ENCODE measurements at regions not wholly inside any gene's neighbourhood (a gene's known extent, or its start where the extent isn't known, plus 50 kb on each side); places are given as distances from the start of the nearest gene placed in this dataset.

DNA sequence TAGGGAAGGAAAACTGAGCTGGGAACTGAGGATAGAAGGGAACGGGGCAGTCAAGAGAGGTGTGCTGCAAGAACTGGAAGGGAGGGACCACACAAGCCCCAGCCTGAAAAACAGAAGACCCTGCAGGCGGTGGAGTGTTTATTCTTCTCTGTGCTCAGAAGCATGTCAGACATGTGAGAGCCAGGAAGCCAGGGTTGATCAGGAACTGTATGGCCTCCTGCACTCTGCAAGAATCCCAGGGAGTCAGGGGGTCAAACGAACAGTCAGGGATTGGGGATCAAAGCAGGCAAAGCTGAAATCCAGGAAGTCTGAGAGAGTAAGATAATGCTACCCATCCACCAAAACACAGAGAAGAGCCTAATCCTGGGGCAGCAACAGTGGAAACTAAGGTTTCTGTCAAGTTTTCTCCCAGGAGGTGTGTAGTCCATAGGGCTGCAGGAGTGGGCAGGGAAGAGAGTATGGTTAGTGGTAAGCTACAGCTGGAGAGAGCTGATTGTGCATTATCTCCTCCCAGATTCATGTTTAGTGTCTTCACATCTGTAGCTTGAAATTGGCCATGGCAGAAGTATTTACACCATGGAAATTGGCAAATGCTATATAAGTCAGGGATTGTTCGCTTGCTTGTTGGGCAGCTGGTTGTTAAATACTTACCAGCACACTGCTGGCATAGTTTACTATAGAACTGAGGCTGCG is 115.4 kb upstream of the SLC44A1 start:
- in situ Hi-C loops (cut with HindIII; ENCODE audit: low sequenced_read_pairs), result no loop called here
- DNase-seq (ENCODE audit: low read depth), result no peak
- TF ChIP-seq CTCF (IDR thresholded peaks at IDR 0.05; ENCODE audit: low read depth, low read length, missing control alignments), result no peak
- no peak overlapping the region for H3K4me3 ChIP-seq (ENCODE audit: low read depth, low read length)

DNA sequence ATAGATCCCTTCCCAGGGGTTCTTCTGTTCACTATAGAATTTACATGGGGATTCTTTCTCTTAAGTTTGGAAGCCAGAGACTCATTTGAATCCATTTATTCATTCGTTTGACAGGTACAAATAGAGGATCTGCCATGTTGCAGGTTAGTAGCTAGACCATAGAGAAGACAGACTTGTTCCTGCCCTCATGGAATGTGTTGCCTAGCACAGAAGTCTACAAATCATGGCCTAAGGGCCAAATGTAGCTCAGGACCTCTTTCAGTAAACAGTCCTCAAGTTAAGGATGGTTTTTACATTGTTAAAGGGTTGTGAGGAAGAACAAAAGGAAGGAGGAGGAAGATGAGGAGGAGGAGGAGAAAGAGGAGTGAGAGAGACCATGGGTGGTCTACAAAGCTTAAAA is 114.7 kb upstream of the SLC44A1 start:
- no peak overlapping the region for H3K4me3 ChIP-seq (ENCODE audit: low read depth, low read length)
- DNase-seq (ENCODE audit: low read depth), result no peak
- in situ Hi-C loops (cut with HindIII; ENCODE audit: low sequenced_read_pairs), result no loop called here
- TF ChIP-seq CTCF (IDR thresholded peaks at IDR 0.05; ENCODE audit: low read depth, low read length, missing control alignments), result no peak

GRCh38 chr9:105131981-105132380 is 112.5 kb upstream of the SLC44A1 start:
- TF ChIP-seq CTCF (IDR thresholded peaks at IDR 0.05; ENCODE audit: low read depth, low read length, missing control alignments), result no peak
- no peak overlapping the region for H3K4me3 ChIP-seq (ENCODE audit: low read depth, low read length)
- in situ Hi-C loops (cut with HindIII; ENCODE audit: low sequenced_read_pairs), result no loop called here
- DNase-seq (ENCODE audit: low read depth), result no peak

GRCh38 chr9:105132606-105133005 is 111.8 kb upstream of the SLC44A1 start:
- in situ Hi-C loops (cut with HindIII; ENCODE audit: low sequenced_read_pairs), result no loop called here
- DNase-seq (ENCODE audit: low read depth), result no peak
- H3K4me3 ChIP-seq (ENCODE audit: low read depth, low read length), result no peak overlapping the region
- TF ChIP-seq CTCF (IDR thresholded peaks at IDR 0.05; ENCODE audit: low read depth, low read length, missing control alignments), result no peak

DNA sequence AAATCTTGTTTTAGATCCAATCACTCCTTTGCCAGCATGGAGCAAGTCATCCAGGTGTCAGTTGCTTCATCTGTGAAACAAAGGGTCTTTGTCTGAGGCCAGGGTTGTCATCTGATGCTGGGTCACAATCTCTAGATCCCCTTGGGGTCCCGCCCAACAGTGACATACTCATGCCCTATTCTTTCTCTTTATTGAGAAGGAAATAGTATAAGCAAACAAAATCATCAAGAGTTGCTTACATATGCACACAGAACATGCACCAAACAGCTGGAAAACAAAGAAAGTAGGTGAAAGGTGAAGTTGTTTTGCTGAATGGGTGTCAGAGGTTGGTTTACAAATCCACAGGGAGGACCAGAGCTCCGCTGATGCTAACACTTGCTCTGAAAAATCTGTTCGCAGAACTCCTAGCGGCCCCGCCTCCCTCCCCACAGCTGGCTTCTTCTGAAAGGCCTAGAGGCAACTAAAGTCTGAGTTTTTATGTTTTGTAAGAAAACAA is 106.1 kb upstream of the SLC44A1 start:
- no peak for DNase-seq (ENCODE audit: low read depth)
- no peak for TF ChIP-seq CTCF (IDR thresholded peaks at IDR 0.05; ENCODE audit: low read depth, low read length, missing control alignments)
- no peak overlapping the region for H3K4me3 ChIP-seq (ENCODE audit: low read depth, low read length)
- in situ Hi-C loops (cut with HindIII; ENCODE audit: low sequenced_read_pairs), result no loop called here

DNA sequence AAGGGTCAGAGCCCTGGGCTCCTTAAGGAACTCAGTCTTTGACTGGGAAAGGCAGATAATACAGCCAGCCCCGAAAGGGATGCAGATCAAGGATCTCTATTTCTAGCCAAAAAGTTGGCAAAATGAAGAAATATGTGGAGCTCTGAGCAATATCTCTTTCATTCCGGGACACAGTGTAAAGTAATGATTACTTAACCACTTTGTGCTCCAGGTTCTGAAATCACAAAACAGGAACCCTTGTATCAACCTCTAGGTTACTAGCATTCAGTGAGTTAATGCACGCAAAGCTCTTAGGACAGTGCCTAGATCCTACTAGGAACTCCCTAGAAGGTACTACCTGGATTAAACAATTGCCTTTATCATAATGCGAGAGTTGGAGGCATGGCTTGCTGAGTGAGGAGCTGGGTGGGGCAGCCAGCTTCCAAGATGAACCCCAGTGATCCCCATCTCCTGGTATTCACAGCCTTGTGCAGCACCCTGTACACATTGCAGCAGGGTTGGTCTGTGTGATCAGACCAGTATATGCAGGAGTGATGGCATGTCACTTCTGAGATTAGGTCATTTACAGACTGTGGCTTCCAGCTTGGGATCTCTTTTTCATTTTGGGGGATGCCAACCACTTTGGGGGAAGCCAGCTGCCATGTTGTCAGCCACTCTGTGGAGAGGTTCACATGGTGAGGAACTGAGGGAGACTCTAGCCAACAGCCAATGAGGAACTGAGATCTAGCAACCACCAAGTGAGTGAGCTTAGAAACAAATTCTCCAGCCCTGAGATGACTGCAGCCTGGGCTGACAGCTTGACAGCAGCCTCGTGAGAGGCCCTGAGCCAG is 103.1 kb upstream of the SLC44A1 start:
- H3K4me3 ChIP-seq (ENCODE audit: low read depth, low read length), result no peak overlapping the region
- no peak for DNase-seq (ENCODE audit: low read depth)
- TF ChIP-seq CTCF (IDR thresholded peaks at IDR 0.05; ENCODE audit: low read depth, low read length, missing control alignments), result no peak
- in situ Hi-C loops (cut with HindIII; ENCODE audit: low sequenced_read_pairs), result no loop called here
